HL-60/S4 treated with retinoic acid at 250 ng/mL for 4 days and 3 days (cell line): ENCODE measurements at regions not wholly inside any gene's neighbourhood (a gene's known extent, or its start where the extent isn't known, plus 50 kb on each side); places are given as distances from the start of the nearest gene placed in this dataset.

Source experiments
- in situ Hi-C: fragments of 300-500 bp; cut with MboI; formaldehyde crosslinking; loops from 2 replicates; pipeline ENCODE4 v1.7.0; 2022; ENCODE audit warnings: low sequenced_read_pairs

DNA sequence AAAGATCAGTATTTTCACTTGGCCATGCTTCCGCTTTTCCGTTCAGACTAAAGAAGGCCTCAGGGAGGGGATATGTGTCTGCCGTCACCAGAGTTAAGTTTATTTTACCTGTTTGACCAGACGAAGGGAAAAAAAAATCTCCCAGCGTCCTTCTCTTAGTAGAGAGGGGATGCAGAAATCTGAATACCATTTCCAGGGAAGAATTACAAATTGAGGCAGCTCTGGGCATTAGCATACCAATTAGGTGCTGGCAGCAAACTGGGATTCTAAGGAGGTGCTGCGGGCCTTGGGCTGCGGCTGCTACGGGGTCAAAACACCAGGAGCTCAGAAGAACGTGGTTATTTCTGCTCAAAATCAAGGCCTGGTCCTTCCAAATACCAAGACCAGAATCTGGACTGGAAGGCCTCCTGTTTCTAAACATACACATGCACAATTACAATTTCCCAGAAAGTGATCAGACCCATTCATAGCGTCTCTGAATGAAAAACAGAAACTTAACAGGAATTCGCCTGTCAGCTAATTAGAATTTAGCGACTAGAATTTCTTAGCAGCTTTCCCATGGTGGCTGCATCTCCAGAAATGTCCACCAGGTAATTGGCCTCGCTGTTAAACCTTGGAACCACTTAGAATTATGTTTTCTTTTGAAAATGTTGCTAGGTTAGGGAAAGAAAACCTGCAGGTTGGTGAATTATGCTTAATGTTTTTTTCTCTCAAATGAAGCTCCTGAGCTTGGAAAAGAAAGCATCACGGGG lies 617.0 kb downstream of the VRK1 start:
- in situ Hi-C loops, result no loop called here

GRCh38 chr14:97414718-97415098 lies 617.5 kb downstream of the VRK1 start:
- in situ Hi-C loops, result no loop called here

GRCh38 chr14:97415907-97416306 lies 618.7 kb downstream of the VRK1 start:
- in situ Hi-C loops, result no loop called here

GRCh38 chr14:97416550-97416949 lies 619.4 kb downstream of the VRK1 start:
- in situ Hi-C loops, result no loop called here

GRCh38 chr14:97417331-97417730 lies 620.1 kb downstream of the VRK1 start:
- in situ Hi-C loops, result no loop called here

- in situ Hi-C loops, result no loop called here
Observed at GRCh38 chr14:97420211-97420610, 623.0 kb downstream of the VRK1 start.

GRCh38 chr14:97426776-97427175 lies 629.6 kb downstream of the VRK1 start:
- in situ Hi-C loops, result no loop called here

DNA sequence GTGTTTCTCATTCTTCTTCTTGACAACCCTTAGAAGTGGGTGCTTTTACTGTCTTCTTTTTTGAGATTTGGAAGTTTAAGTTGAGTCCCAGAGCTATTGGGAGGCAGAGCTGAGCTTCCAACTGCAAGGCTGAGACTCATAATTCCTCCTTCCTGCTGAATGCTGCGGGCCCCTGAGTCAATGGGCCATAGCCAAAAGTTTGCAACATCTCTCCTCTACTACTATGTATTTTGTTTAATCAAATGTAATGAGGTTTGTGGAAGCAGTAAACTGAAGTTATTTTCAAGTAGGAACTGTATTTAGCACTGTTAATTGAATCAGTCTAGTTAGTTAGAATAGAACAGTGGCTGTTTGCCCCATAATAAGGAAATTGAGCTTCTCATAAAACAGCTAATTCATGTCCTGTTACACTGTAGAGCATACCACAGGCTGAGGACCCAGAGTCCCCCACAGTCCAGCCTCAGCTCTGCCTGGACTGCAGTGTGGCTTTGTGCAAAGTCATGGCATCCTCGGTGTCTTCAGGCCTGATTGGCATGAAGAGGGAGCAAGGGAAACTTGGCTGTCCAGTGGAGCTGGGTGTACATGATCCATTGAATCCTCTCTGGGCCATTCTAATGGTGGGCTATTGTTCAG lies 631.7 kb downstream of the VRK1 start:
- in situ Hi-C loops, result no loop called here

GRCh38 chr14:97432586-97432985 lies 635.4 kb downstream of the VRK1 start:
- in situ Hi-C loops, result no loop called here

GRCh38 chr14:97441740-97442362 lies 644.7 kb downstream of the VRK1 start:
- in situ Hi-C loops, result no loop called here

DNA sequence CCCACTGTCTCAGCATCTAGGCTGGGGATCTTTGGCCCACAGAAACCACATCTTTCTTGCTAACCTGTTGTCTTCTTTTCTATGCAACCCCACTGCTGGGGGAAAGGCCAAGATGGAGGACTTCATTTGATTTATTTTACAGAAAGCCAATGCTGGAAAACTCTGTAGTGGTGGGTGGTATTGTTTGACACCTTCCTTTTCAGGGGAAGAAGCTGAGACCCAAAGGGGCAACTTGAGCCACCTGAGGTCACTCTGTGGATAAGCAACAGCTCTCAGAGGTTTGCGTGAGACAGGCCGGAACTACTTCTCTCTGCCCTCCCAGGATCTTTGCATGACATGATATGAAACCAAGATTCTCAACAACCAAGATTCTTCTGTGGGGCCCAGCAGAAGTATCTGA lies 645.2 kb downstream of the VRK1 start:
- in situ Hi-C loops, result no loop called here

GRCh38 chr14:97443412-97443811 lies 646.2 kb downstream of the VRK1 start:
- in situ Hi-C loops, result no loop called here

- in situ Hi-C loops, result no loop called here
Observed at GRCh38 chr14:97444248-97444647, 647.1 kb downstream of the VRK1 start.

DNA sequence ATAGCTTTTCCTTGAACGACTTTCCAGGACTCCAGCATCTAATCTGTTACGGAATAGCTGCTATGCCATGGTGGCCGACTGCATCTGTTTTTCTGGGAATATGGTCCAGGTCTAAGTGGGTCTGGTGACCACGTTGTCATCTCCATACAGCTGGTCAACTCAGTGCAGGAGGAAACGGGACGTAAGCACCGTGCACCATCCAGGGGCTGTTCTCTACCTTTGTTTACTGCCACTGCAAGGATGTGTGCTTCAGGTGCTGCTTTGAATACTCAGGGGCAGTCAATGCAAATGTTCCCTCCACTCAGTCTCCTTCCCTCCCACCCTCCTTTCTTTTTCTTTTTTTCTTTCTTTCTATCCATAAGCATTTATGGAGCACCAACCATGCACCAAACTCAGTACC lies 648.2 kb downstream of the VRK1 start:
- in situ Hi-C loops, result no loop called here

DNA sequence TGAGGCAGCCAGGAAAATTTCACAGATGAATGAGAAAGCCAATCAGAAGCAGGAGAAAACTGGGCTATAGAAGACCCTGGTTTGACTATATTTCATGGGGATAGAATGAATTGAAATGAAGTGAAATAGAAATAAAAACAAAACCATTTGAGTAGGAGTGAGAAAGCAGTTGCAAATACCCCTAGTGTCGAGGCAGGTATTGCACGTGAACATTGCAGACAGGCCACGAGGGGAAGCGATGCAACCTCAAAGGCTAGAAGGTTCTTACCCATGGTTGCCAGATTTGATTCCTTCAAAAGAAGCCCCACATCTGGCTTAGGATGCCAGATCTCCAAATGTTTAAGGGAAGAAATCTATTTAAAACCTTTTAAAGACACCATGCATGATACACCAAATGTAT lies 648.9 kb downstream of the VRK1 start:
- in situ Hi-C loops, result no loop called here

GRCh38 chr14:97452314-97452713 lies 655.1 kb downstream of the VRK1 start:
- in situ Hi-C loops, result no loop called here

DNA sequence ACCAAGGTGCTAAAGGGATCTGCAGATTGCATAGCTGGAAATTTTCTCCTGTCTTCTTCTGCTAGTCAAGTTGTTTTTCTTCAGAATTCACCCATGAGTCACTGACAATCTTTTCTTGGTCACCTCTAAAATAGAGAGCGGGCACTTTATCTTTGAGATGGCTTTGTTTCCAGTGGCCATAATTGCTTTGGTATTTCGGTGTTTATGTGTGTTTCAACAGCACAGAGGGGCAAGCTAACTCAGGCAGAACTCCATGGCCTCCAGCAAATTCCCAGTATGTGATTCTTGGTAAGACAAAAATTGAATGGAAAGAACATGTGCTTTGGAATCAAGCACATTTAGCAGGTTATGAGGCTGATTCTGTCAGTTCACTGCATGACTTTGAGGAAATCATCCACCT lies 656.8 kb downstream of the VRK1 start:
- in situ Hi-C loops, result no loop called here

GRCh38 chr14:97456462-97456861 lies 659.3 kb downstream of the VRK1 start:
- in situ Hi-C loops, result no loop called here

DNA sequence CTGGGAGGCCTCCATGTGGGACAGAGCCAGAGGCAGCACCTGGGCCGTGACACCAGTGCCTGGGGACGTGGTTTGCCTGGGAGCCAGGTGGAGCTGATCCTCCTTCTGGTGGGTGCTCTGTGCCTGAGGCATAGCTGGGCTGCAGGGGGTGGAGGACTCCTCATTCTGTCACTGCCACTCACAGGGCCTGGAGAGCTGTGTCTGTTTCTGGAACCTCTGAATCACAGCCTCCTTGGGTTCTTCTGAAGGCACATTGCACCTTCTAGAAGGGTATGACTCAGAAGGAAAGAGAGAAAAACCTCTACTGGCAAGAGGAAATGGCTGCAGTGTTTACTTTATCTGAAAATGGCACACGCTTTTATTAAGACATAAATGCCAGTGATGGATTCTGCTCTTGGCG lies 659.8 kb downstream of the VRK1 start:
- in situ Hi-C loops, result no loop called here

DNA sequence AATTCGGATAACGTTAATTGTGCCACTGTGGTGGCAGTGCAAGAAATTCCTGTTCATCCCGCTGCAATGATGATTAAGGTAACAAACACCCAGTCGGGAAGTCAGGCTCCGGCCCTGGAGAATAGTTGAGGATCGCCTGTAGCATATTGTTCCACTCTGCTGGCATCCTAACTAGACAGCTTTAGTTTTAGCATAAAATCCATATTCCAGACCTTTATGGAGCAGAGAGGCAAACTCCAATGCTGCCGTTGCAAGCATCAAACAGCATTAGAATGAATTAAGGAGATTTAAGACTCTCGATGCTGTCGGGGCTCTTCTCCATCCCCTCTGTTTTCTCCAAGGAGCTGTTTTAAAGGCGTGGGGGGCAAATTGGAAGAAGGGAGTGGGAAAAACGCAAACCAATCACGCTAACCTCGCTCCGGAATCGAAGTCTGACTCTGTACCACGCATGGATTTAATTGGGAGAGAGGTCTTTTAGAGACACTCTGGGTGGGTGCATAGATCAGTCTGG lies 660.4 kb downstream of the VRK1 start:
- in situ Hi-C loops, result no loop called here

GRCh38 chr14:97458255-97458654 lies 661.1 kb downstream of the VRK1 start:
- in situ Hi-C loops, result no loop called here
